Kidney (tissue), 13 donors: ENCODE measurements at regions not wholly inside any gene's neighbourhood (a gene's known extent, or its start where the extent isn't known, plus 50 kb on each side); places are given as distances from the start of the nearest gene placed in this dataset.

Source experiments
- DNase-seq, 5 donors: peaks; one replicate each; pipeline ENCODE4 v3.0.0-alpha.2; 2013 to 2020
- FAIRE-seq: peaks from 2 replicates; lab custom pipeline; 2012; peaks lifted over from hg19 to GRCh38; lab: Jason Lieb, UNC
- H3K27ac ChIP-seq, 2 donors: one replicate each; pipeline ENCODE4 v1.7.0; 2013; ENCODE audit warnings: low read depth in 2 of 2, low read length in 2 of 2, inconsistent platforms in 1 of 2
- H3K27me3 ChIP-seq: one replicate; pipeline ENCODE4 v1.7.1; 2013; ENCODE audit warnings: low read length, inconsistent platforms; ENCODE audit not compliant: control insufficient read depth, insufficient read depth
- H3K36me3 ChIP-seq, 3 donors: one replicate each; pipeline versions ENCODE4 v1.7.0 to v1.7.1; 2013; ENCODE audit warnings: low read length in 3 of 3, control low read depth in 1 of 3, inconsistent platforms in 1 of 3; ENCODE audit not compliant: insufficient read depth in 3 of 3, control insufficient read depth in 2 of 3
- H3K4me1 ChIP-seq, 3 donors: one replicate each; pipeline versions ENCODE4 v1.7.0 to v1.7.1; 2013; ENCODE audit warnings: low read length in 3 of 3, inconsistent platforms in 1 of 3, low read depth in 1 of 3; ENCODE audit not compliant: control insufficient read depth in 2 of 3, insufficient read depth in 2 of 3
- H3K4me3 ChIP-seq, 3 donors: one replicate each; pipeline versions ENCODE4 v1.7.0 to v1.8.1; 2013; ENCODE audit warnings: low read length in 3 of 3, control low read depth in 1 of 3, inconsistent platforms in 1 of 3
- H3K9ac ChIP-seq, 3 donors: one replicate each; pipeline versions ENCODE4 v1.7.0 to v1.7.1; 2013; ENCODE audit warnings: low read length in 3 of 3, control low read depth in 1 of 3, inconsistent platforms in 1 of 3
- H3K9me3 ChIP-seq, 3 donors: one replicate each; pipeline versions ENCODE4 v1.7.0 to v1.7.1; 2013; ENCODE audit warnings: low read length in 3 of 3, control low read depth in 1 of 3, inconsistent platforms in 1 of 3; ENCODE audit not compliant: control insufficient read depth in 2 of 3, insufficient read depth in 1 of 3
- CTCF ChIP-seq: IDR thresholded peaks from 3 replicates; pipeline ENCODE4 v1.5.1; 2012; ENCODE audit warnings: mild to moderate bottlenecking, moderate library complexity, borderline replicate concordance; ENCODE audit not compliant: insufficient read depth; ENCODE audit errors: extremely low read depth
- intact Hi-C: fragments of 100-400 bp; cut with DNase I; formaldehyde crosslinking; loops from one replicate; pipeline ENCODE4 v1.11.1; 2022
- donor health status: control.
- donor health status: control.
- donor health status: control.
- donor health status: control.
- donor health status: control.
- donor health status: DM: yes; HTN: yes; CAD: no.
- donor health status: Normal renal cell carcinoma (clear cell type).

- TF ChIP-seq CTCF: no peak
- DNase-seq: peak in 2 of 5 donors; percentile 5 to 10
- no peaks in the 10 kb centered on the region for H3K27me3 ChIP-seq
- H3K9ac ChIP-seq: no peak overlapping the region
- H3K4me1 ChIP-seq: peaks cover 0 to 2% (median 0%) of the 10 kb centered on the region in 3 donors
- H3K27ac ChIP-seq: no peak overlapping the region
- no peak for FAIRE-seq
- H3K9me3 ChIP-seq: no peaks in the 10 kb centered on the region
- intact Hi-C loops: no loop called here
- H3K4me3 ChIP-seq: no peak overlapping the region
- H3K36me3 ChIP-seq: no peaks in the 10 kb centered on the region
Measured at GRCh38 chr7:22672846-22673680, 53.9 kb upstream of the IL6 start.

- FAIRE-seq (no peak), DNase-seq (no peak)
- no peak for TF ChIP-seq CTCF
- no peak overlapping the region for H3K4me3 ChIP-seq
- no peaks in the 10 kb centered on the region for H3K36me3 ChIP-seq
- H3K27ac ChIP-seq: no peak overlapping the region
- no peak overlapping the region for H3K9ac ChIP-seq
- no peaks in the 10 kb centered on the region for H3K27me3 ChIP-seq
- intact Hi-C loops: no loop called here
- no peaks in the 10 kb centered on the region for H3K9me3 ChIP-seq
- H3K4me1 ChIP-seq: peaks cover 0 to 2% (median 0%) of the 10 kb centered on the region in 3 donors
Measured at GRCh38 chr7:22671177-22671879, 55.7 kb upstream of the IL6 start.

- intact Hi-C loops: no loop called here
- no peak for FAIRE-seq
Measured at GRCh38 chr7:22670422-22670815, 56.6 kb upstream of the IL6 start.

More at GRCh38 chr7:22670422-22670815, 56.6 kb upstream of the IL6 start:
- H3K27ac ChIP-seq: no peak overlapping the region
- no peak for DNase-seq
- H3K27me3 ChIP-seq: no peaks in the 10 kb centered on the region
- H3K4me1 ChIP-seq: no peaks in the 10 kb centered on the region
- no peaks in the 10 kb centered on the region for H3K36me3 ChIP-seq
- no peaks in the 10 kb centered on the region for H3K9me3 ChIP-seq
- no peak for TF ChIP-seq CTCF
- H3K9ac ChIP-seq: no peak overlapping the region
- no peak overlapping the region for H3K4me3 ChIP-seq
